ENCODE measurements at regions not wholly inside any gene's neighbourhood (a gene's known extent, or its start where the extent isn't known, plus 50 kb on each side); places are given as distances from the start of the nearest gene placed in this dataset.

DNA sequence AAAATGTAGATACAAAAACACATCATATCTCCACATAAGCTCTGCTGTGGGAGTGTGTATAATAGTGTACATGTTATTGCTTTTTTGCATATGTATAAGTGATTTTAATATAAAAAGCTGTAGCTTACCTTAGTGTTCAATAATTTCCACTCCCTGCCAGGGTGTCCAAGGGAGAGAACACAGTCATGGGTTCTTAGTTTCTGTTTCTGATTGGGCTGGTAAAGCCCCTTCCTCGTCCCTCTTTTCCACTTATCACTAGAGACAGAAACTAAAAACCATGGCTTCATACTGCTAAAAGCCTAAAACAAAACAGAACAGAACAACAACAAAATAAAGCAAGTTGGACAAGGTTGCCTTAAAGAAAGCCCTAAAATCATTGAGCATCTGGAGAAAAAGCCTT lies 74.4 kb upstream of the S1PR3 start:
- TF ChIP-seq, protein P1, sequence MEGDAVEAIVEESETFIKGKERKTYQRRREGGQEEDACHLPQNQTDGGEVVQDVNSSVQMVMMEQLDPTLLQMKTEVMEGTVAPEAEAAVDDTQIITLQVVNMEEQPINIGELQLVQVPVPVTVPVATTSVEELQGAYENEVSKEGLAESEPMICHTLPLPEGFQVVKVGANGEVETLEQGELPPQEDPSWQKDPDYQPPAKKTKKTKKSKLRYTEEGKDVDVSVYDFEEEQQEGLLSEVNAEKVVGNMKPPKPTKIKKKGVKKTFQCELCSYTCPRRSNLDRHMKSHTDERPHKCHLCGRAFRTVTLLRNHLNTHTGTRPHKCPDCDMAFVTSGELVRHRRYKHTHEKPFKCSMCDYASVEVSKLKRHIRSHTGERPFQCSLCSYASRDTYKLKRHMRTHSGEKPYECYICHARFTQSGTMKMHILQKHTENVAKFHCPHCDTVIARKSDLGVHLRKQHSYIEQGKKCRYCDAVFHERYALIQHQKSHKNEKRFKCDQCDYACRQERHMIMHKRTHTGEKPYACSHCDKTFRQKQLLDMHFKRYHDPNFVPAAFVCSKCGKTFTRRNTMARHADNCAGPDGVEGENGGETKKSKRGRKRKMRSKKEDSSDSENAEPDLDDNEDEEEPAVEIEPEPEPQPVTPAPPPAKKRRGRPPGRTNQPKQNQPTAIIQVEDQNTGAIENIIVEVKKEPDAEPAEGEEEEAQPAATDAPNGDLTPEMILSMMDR (IDR thresholded peaks at IDR 0.05) = no peak
- TF ChIP-seq POLR2A (IDR thresholded peaks at IDR 0.05) = no peak

Data from lower leg skin (tissue), 3 donors.